IPS-18a (cell line): ENCODE measurements at regions not wholly inside any gene's neighbourhood (a gene's known extent, or its start where the extent isn't known, plus 50 kb on each side); places are given as distances from the start of the nearest gene placed in this dataset.

ENCODE experiments used
- H3K27ac ChIP-seq: one replicate; pipeline ENCODE4 v1.5.1; 2013; ENCODE audit warnings: low read length
- H3K27me3 ChIP-seq: one replicate; pipeline ENCODE4 v1.6.1; 2013; ENCODE audit warnings: mild to moderate bottlenecking, low read length; ENCODE audit not compliant: control insufficient read depth, insufficient read depth
- H3K36me3 ChIP-seq: one replicate; pipeline ENCODE4 v1.6.1; 2013; ENCODE audit warnings: low read depth, low read length; ENCODE audit not compliant: control insufficient read depth
- H3K4me1 ChIP-seq: one replicate; pipeline ENCODE4 v1.6.1; 2013; ENCODE audit warnings: low read depth, low read length; ENCODE audit not compliant: control insufficient read depth
- H3K4me3 ChIP-seq: one replicate; pipeline ENCODE4 v1.5.1; 2013; ENCODE audit warnings: low read length
- H3K9ac ChIP-seq: one replicate; pipeline ENCODE4 v1.6.1; 2013; ENCODE audit warnings: mild to moderate bottlenecking, low read length, moderate library complexity
- H3K9me3 ChIP-seq: one replicate; pipeline ENCODE4 v1.6.1; 2013; ENCODE audit warnings: low read depth, low read length; ENCODE audit not compliant: control insufficient read depth

DNA sequence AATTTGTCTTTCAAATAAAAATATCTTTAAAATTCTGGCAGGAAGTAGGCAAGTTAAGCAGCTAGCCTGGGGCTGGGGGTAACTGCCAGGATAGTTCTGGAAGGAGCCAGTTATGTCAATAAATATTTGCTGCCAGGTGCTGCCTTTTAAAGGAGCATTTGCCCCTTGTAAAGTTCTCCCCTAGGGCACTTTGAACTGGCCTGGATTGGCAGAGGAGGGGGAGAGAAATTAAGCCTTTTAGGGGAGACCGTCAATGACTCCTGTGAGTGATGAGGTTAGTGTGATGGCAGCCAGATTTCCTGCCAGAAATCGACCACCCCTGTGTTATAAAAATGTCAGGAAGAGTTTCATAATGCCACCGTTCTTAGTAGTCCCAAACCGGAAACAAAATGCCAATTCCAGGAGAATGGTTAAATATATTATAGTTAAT, 89.8 kb upstream of the ELL2 start:
- H3K4me3 ChIP-seq = no peak overlapping the region
- H3K27me3 ChIP-seq = no peaks in the 10 kb centered on the region
- H3K4me1 ChIP-seq = peaks cover 6% of the 10 kb centered on the region
- no peak overlapping the region for H3K9ac ChIP-seq
- no peaks in the 10 kb centered on the region for H3K36me3 ChIP-seq
- H3K9me3 ChIP-seq = no peaks in the 10 kb centered on the region
- H3K27ac ChIP-seq = no peak overlapping the region

DNA sequence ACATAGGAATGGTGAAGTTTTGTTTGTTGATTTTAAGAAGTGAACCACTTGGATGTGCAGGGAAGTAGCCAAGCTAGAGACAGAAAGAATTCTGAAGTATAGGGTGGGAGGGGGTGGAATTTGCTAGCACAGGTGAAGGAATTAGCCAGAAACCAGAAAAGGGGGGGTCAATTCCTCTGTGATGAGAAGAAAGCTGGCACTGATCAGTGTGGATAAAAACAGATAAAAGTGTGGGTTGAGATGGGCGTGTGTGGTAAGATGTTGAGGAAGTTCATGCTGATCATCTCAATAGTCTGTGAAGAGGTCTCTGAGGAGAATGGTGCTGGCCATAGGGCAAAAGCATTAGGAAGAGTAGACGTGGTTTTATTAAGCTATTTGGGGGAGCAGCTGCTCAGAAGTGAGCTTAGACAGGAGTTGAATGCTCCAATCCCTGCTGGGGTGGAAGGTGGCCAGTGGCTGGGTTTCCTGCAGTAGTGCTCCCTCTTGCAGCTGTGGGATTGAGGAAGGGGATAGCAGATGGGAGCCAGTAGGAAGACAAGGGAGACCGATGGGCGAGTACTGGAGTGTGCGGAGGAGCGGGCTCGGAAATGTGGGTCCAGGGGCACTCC, 88.7 kb upstream of the ELL2 start:
- H3K36me3 ChIP-seq = no peaks in the 10 kb centered on the region
- H3K27ac ChIP-seq = no peak overlapping the region
- no peak overlapping the region for H3K4me3 ChIP-seq
- no peak overlapping the region for H3K9ac ChIP-seq
- no peaks in the 10 kb centered on the region for H3K27me3 ChIP-seq
- H3K4me1 ChIP-seq = peaks cover 6% of the 10 kb centered on the region
- H3K9me3 ChIP-seq = no peaks in the 10 kb centered on the region

DNA sequence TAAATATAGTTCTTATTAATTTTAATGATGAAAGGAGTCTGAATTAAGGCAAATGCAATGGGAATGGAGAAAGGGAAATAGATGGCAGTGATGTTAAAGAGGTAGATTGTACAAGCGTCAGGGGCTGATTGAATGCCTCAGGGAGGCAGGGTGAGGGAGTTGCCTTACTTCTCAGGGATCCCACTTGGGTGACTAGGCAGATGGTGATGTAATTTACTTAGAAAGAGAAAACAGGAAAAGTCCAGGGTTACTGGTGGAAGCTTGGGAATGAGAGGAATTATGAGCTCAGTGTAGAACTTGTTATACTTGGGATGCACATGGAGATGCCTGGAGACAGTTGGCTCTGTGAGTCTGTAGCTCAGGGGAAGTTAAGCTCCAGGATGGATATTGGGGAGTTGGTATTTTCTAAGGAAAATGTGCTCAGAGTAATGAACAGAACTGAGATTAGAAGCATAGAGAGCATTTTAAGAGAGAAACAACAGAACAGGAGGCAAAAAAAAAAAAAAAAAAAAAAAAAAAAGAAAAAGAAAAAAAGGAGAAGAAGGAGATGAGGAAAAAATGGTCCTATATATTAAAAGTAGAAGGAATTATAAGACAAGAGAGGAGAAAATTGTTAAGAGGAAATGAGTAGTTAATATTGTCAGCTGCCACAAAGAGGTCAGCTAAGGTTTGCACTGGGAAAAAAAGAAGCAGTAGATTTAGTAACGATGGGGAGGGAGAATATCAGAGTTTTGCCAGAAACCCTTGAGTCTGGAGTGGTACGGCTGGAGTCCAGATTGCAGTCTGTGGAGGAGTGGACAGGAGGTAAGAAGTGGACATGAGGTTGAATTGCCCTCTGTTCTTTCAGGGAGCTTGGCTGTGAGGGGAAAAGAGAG, 88.0 kb upstream of the ELL2 start:
- H3K36me3 ChIP-seq = no peaks in the 10 kb centered on the region
- no peak overlapping the region for H3K4me3 ChIP-seq
- H3K27ac ChIP-seq = no peak overlapping the region
- no peaks in the 10 kb centered on the region for H3K9me3 ChIP-seq
- peaks cover 6% of the 10 kb centered on the region for H3K4me1 ChIP-seq
- H3K27me3 ChIP-seq = no peaks in the 10 kb centered on the region
- H3K9ac ChIP-seq = no peak overlapping the region

DNA sequence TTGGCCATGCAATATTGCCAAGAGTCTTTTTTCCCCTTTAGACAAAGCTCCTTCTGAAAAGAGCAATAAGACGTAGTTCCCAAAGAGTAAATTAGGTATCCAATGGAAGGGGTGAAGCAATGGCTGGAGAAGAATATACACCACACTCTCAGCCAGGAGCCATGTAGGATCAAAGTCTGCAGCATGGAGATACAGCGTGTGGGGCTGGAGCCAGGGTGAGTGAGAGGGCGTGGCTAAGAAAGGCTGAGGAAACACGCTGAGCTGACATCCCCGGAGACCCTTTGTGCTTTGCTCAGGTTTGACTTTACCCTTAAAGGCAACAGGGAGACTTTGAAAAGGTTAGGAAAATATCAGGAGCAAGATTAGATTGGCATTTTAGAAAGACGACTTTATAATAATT, 87.1 kb upstream of the ELL2 start:
- Histone ChIP-seq H3K4me1 (peaks cover 6% of the 10 kb centered on the region), H3K27me3 (no peaks in the 10 kb centered on the region), H3K9ac (no peak overlapping the region), H3K4me3 (no peak overlapping the region), H3K9me3 (no peaks in the 10 kb centered on the region), H3K27ac (no peak overlapping the region), H3K36me3 (no peaks in the 10 kb centered on the region)

DNA sequence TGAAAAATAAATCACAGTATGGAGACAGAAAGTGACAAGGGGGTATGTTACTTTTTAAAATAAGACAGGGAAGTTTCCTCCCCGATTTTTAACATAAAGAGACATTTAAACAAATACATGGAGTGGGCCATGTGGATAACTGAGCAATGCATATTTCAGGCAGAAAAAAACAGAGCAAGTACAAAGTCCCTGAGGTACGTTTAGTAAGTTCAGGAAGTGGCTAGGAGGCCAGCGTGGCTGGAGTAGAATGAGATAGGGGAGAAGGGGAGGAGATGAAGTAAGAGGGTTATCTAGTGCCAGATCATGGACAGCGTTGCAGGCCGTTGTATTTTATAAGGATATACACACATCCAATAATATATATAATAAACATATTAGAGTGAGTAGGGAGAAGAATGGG, 84.2 kb upstream of the ELL2 start:
- Histone ChIP-seq H3K27me3 (no peaks in the 10 kb centered on the region), H3K36me3 (no peaks in the 10 kb centered on the region), H3K4me3 (no peak overlapping the region), H3K9ac (no peak overlapping the region), H3K27ac (no peak overlapping the region), H3K4me1 (peaks cover 6% of the 10 kb centered on the region), H3K9me3 (no peaks in the 10 kb centered on the region)

DNA sequence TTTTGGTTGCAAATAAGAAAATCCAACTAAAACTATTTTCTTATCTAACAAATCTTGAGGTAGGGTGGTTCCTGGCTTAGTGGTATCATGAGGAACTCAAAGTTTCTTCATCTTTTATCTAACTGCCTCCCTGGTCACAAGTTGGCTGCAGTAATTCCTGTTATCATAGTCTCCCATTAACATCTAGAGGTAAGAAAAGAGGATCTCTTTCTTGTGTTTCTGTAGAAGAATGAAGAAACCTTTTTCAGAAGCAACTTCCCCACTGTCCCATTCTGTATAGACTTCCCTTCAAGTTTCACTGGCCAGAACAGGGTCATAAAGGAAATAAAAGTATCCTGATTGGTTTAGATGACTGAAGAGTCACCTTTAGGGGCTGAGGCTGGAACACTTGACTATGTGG, 81.8 kb upstream of the ELL2 start:
- Histone ChIP-seq H3K36me3 (no peaks in the 10 kb centered on the region), H3K27me3 (no peaks in the 10 kb centered on the region), H3K4me3 (no peak overlapping the region), H3K4me1 (peaks cover under 1% of the 10 kb centered on the region), H3K9me3 (no peaks in the 10 kb centered on the region), H3K9ac (no peak overlapping the region), H3K27ac (no peak overlapping the region)

DNA sequence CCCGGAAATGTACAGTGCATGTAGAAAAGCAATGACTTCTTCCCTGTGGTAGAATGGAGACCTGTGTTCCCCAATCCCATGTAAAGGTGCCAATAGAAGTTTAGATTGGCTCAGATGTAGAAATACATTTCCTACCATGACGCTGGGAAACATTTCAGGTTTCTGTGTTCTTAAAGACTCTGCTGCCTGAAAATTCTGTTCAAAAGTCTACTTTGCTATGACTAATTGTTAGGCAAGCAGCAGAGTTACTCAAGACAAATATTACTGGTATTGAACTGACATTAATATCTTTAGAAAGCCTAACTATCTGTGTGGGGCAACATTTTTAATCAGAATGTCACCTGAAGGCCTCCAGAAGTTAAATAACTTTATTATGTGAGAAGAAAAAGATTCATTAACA, 75.5 kb upstream of the ELL2 start:
- no peaks in the 10 kb centered on the region for H3K9me3 ChIP-seq
- H3K27ac ChIP-seq = no peak overlapping the region
- no peaks in the 10 kb centered on the region for H3K36me3 ChIP-seq
- no peak overlapping the region for H3K4me3 ChIP-seq
- no peaks in the 10 kb centered on the region for H3K4me1 ChIP-seq
- H3K9ac ChIP-seq = no peak overlapping the region
- H3K27me3 ChIP-seq = no peaks in the 10 kb centered on the region

DNA sequence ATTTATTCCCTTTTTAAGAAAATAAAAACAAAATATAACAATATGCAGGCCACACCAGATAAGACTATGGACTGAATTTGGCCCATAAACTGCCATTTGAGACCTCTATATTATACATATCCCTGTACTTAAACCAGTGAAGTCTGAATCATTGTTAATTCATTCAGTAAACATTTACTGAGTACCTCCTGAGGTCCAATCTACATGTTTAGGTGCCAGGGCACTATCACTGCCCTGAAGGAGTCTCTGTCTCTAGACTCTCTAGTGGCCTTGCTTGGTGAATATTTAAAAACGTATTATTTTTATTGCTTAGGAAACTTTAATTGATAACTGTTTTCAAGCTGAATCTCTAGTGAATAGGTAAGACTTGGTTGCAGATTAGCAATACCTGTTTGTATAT, 74.7 kb upstream of the ELL2 start:
- Histone ChIP-seq H3K4me1 (no peaks in the 10 kb centered on the region), H3K27ac (no peak overlapping the region), H3K9me3 (no peaks in the 10 kb centered on the region), H3K36me3 (no peaks in the 10 kb centered on the region), H3K9ac (no peak overlapping the region), H3K4me3 (no peak overlapping the region), H3K27me3 (no peaks in the 10 kb centered on the region)

DNA sequence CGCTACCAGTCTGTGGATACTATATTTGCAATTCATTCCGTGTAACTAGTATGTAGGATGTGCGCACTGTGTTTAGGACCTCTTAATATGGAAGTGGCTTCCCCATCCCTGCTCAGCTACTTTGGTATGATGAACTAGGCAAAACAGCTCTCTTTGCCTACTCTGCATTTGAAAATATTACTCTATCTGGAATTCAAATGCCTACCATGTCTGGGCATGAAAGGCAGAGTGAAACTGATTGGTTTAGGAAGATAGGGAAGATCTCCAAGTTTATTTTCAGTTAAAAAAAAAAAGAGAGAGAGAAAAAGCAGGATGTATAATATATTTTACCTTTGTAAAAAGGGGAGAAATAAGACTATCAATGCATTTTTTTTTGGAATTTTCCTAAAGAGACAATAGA, 74.1 kb upstream of the ELL2 start:
- H3K9ac ChIP-seq = no peak overlapping the region
- no peaks in the 10 kb centered on the region for H3K27me3 ChIP-seq
- no peak overlapping the region for H3K4me3 ChIP-seq
- H3K4me1 ChIP-seq = no peaks in the 10 kb centered on the region
- H3K27ac ChIP-seq = no peak overlapping the region
- no peaks in the 10 kb centered on the region for H3K36me3 ChIP-seq
- no peaks in the 10 kb centered on the region for H3K9me3 ChIP-seq

DNA sequence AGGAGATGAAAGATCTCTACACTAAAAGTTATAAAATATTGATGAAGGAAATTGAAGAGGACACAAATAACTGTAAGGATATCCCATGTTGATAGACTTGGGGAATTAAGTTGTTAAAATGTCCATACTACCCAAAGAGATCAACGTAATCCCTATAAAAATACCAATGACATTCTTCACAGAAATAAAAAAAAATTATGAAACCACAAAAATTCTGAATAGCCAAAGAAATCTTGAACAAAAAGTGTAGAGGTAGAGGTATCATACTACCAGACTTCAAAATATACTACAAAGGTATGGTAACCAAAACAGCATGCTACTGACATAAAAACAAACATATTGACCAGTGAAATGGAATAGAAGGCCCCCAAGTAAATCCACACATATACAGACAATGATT, 71.5 kb upstream of the ELL2 start:
- Histone ChIP-seq H3K36me3 (no peaks in the 10 kb centered on the region), H3K9me3 (no peaks in the 10 kb centered on the region), H3K4me1 (no peaks in the 10 kb centered on the region), H3K27me3 (no peaks in the 10 kb centered on the region), H3K9ac (no peak overlapping the region), H3K4me3 (no peak overlapping the region), H3K27ac (no peak overlapping the region)

DNA sequence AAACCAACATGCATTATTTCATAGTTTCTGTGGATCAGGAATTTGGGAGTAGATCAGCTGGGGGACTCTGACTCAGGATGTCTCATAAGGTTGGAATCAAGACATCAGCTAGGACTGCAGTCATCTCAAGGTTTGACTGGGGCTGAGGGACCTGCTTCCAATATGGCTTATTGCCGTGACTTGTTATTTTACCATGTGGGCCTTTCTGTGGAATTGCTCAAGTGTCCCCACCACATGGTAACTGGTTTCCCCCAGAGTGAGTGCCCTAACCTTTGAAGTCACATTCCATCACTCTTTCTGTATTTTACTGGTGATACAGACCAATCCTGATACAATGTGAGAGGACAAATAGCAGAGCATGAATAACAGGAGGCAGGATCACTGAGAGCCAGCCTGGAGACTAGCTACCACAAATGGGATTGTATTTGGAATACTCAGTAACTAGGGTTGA, 70.2 kb upstream of the ELL2 start:
- no peaks in the 10 kb centered on the region for H3K36me3 ChIP-seq
- no peak overlapping the region for H3K4me3 ChIP-seq
- H3K9ac ChIP-seq = no peak overlapping the region
- no peaks in the 10 kb centered on the region for H3K27me3 ChIP-seq
- H3K4me1 ChIP-seq = no peaks in the 10 kb centered on the region
- no peak overlapping the region for H3K27ac ChIP-seq
- H3K9me3 ChIP-seq = no peaks in the 10 kb centered on the region

DNA sequence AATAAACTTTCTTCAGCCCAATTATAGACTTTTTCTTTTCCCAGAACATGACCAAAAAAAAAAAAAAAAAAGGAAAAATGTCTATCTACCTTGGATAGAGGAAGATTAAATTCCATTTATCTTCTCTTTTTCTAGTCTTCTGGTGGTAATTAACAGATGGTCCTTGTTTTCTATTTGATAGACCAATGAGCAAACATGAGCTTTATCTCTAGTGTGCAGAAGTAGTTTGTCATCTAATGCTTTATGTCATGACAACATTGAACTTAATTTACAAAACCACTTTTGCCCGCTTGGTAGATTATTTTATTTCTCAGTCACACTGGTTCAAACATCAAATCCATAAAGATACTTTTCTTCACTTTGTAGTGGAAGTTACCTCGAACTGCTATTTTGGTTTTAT, 69.5 kb upstream of the ELL2 start:
- H3K4me1 ChIP-seq = no peaks in the 10 kb centered on the region
- H3K27ac ChIP-seq = no peak overlapping the region
- no peaks in the 10 kb centered on the region for H3K36me3 ChIP-seq
- no peak overlapping the region for H3K9ac ChIP-seq
- H3K4me3 ChIP-seq = no peak overlapping the region
- no peaks in the 10 kb centered on the region for H3K9me3 ChIP-seq
- no peaks in the 10 kb centered on the region for H3K27me3 ChIP-seq
